Ishikawa (cell line): ENCODE measurements at regions not wholly inside any gene's neighbourhood (a gene's known extent, or its start where the extent isn't known, plus 50 kb on each side); places are given as distances from the start of the nearest gene placed in this dataset.

ENCODE experiments used
- CEBPB ChIP-seq: IDR thresholded peaks from 2 replicates; pipeline ENCODE4 v1.6.1; 2012
- CREB1 ChIP-seq: IDR thresholded peaks from 2 replicates; pipeline ENCODE4 v1.6.1; 2012; ENCODE audit warnings: low read depth
- EGR1 ChIP-seq: IDR thresholded peaks from 2 replicates; pipeline ENCODE4 v1.6.1; 2012
- EP300 ChIP-seq: IDR thresholded peaks from 2 replicates; pipeline ENCODE4 v1.6.1; 2012; ENCODE audit warnings: borderline replicate concordance
- FOXM1 ChIP-seq: IDR thresholded peaks from 2 replicates; pipeline ENCODE4 v1.6.1; 2012; ENCODE audit warnings: low read depth, borderline replicate concordance
- MAX ChIP-seq: IDR thresholded peaks from 2 replicates; pipeline ENCODE4 v1.6.1; 2012
- NFIC ChIP-seq: IDR thresholded peaks from 2 replicates; pipeline ENCODE4 v1.6.1; 2012
- RAD21 ChIP-seq: IDR thresholded peaks from 2 replicates; pipeline ENCODE4 v1.6.1; 2012; ENCODE audit warnings: low read depth
- REST ChIP-seq: IDR thresholded peaks from 2 replicates; pipeline ENCODE4 v1.6.1; 2012; ENCODE audit warnings: low read depth, mild to moderate bottlenecking
- TAF1 ChIP-seq: IDR thresholded peaks from 2 replicates; pipeline ENCODE4 v1.6.1; 2012; ENCODE audit warnings: low read depth, mild to moderate bottlenecking
- TCF12 ChIP-seq: IDR thresholded peaks from 2 replicates; pipeline ENCODE4 v1.6.1; 2012; ENCODE audit warnings: low read depth
- TEAD4 ChIP-seq: IDR thresholded peaks from 2 replicates; pipeline ENCODE4 v1.6.1; 2012
- USF1 ChIP-seq: IDR thresholded peaks from 2 replicates; pipeline ENCODE4 v1.6.1; 2012
- YY1 ChIP-seq: IDR thresholded peaks from 2 replicates; pipeline ENCODE4 v1.6.1; 2012; ENCODE audit warnings: low read depth
- ZBTB7A ChIP-seq: IDR thresholded peaks from 2 replicates; pipeline ENCODE4 v1.6.1; 2012; ENCODE audit warnings: low read depth

GRCh38 chr13:58142952-58143351 is 511.4 kb downstream of the PCDH17 start:
- no peak for TF ChIP-seq NFIC
- TF ChIP-seq FOXM1, result no peak
- TF ChIP-seq EP300, result no peak
- TF ChIP-seq USF1, result no peak
- no peak for TF ChIP-seq ZBTB7A
- no peak for TF ChIP-seq CEBPB
- no peak for TF ChIP-seq YY1
- TF ChIP-seq REST, result no peak
- no peak for TF ChIP-seq RAD21
- TF ChIP-seq EGR1, result no peak
- TF ChIP-seq TCF12, result no peak
- no peak for TF ChIP-seq TAF1
- TF ChIP-seq MAX, result no peak
- TF ChIP-seq CREB1, result no peak

GRCh38 chr13:58144616-58145015 is 513.1 kb downstream of the PCDH17 start:
- TF ChIP-seq TCF12 (no peak), CREB1 (no peak), ZBTB7A (no peak), TAF1 (no peak), CEBPB (no peak), TEAD4 (no peak), USF1 (no peak), REST (no peak)

- TF ChIP-seq REST, result no peak
- TF ChIP-seq CREB1, result no peak
- no peak for TF ChIP-seq EGR1
- no peak for TF ChIP-seq USF1
- TF ChIP-seq MAX, result no peak
- TF ChIP-seq ZBTB7A, result no peak
- TF ChIP-seq TAF1, result no peak
These were observed 519.9 kb downstream of the PCDH17 start for GRCh38 chr13:58151452-58151851.

GRCh38 chr13:58160980-58161379 is 529.4 kb downstream of the PCDH17 start:
- TF ChIP-seq YY1 (no peak), ZBTB7A (no peak), NFIC (no peak), CEBPB (no peak), EP300 (no peak), USF1 (no peak), EGR1 (no peak), TAF1 (no peak), CREB1 (no peak), TEAD4 (no peak), REST (no peak), TCF12 (no peak), RAD21 (no peak), MAX (no peak), FOXM1 (no peak)
